AG09319 (cell line): ENCODE measurements at regions not wholly inside any gene's neighbourhood (a gene's known extent, or its start where the extent isn't known, plus 50 kb on each side); places are given as distances from the start of the nearest gene placed in this dataset.

Source experiments
- DNase-seq: peaks from one replicate; pipeline ENCODE4 v3.0.0-alpha.2; 2010; ENCODE audit warnings: low read depth; ENCODE audit errors: extremely low read depth
- TF ChIP-seq, protein P1 (sequence below): IDR thresholded peaks from 2 replicates; pipeline ENCODE4 v1.5.1; 2011; ENCODE audit warnings: low read depth, mild to moderate bottlenecking, inconsistent platforms, low read length, moderate library complexity

DNA sequence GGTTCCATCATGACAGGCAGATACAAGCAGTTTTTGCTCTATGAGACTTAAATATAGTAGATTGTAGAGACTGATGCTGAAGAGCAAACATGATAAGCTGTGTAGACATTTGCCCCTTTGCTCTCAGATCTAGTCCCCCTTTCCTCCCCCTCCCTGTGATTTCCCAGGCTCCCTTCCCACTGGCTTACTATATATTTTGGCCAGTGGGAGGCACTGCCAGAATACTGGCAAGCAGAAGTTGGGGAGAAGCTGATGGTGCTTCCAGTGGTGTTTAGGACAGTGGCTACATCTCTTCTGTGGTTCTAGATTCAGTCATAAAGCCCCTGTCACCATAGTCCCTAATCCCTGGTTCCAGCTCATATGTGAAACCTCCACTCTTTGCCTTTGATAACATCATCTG lies 156.1 kb upstream of the STEAP4 start:
- TF ChIP-seq, protein P1, sequence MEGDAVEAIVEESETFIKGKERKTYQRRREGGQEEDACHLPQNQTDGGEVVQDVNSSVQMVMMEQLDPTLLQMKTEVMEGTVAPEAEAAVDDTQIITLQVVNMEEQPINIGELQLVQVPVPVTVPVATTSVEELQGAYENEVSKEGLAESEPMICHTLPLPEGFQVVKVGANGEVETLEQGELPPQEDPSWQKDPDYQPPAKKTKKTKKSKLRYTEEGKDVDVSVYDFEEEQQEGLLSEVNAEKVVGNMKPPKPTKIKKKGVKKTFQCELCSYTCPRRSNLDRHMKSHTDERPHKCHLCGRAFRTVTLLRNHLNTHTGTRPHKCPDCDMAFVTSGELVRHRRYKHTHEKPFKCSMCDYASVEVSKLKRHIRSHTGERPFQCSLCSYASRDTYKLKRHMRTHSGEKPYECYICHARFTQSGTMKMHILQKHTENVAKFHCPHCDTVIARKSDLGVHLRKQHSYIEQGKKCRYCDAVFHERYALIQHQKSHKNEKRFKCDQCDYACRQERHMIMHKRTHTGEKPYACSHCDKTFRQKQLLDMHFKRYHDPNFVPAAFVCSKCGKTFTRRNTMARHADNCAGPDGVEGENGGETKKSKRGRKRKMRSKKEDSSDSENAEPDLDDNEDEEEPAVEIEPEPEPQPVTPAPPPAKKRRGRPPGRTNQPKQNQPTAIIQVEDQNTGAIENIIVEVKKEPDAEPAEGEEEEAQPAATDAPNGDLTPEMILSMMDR: no peak
- DNase-seq: no peak

DNA sequence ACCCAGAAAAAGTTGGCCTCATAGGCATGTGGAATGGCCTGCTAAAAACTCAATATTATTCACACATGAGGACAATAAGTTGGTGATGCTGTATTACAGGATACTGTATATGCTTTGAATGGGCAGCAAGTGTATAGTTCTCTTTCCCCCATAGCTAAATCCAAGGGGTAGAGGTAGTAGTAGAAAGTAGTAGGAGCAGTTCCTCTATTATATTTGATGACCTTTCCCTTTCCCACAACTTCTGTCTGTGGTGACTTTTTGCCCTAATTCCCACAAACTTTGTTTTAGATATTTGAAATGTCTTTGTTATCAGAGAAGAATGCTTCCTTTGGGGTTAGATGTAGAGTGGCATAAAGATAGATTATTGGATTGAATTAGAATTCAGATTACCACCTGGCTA lies 154.0 kb upstream of the STEAP4 start:
- DNase-seq: no peak

DNA sequence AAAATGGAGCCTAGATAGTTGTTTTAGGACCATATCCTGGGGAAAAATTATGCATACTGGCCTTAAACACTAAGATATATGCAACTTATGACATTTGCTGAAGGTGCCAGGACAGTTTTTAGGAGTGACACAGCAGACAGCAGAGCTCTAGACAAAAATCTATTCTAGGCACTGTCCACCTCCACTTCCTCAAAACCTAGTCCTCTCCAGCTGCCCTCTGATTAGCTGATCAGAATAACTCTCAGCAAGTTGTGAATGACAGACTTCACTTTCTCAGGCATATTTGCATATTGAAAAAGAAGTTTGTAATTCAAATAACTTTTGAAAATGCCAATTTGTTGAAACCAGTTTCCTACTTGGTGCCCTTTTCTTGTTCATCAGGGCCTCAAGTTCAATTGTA lies 152.3 kb upstream of the STEAP4 start:
- no peak for DNase-seq
- TF ChIP-seq, protein P1: no peak

More for the DNA sequence above, 154.0 kb upstream of the STEAP4 start:
- TF ChIP-seq, protein P1: no peak

DNA sequence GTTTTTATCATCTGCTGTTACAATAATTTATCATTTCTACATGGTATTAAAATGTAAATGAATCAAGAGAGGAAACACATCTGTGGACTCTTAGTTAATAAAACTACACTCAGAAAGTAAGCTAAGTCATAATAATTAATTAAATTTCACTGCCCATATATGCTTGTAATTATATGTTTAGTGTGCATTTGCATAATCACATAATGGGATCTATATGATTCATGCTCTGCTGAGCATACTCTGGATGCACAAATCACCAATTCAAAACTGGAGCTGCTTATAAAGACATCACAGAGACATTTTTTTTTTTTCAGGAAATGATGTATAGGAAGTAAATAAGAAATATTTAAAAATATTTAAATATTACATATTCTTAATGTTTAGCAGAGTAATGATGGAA lies 151.6 kb upstream of the STEAP4 start:
- DNase-seq: no peak
- TF ChIP-seq, protein P1: no peak

DNA sequence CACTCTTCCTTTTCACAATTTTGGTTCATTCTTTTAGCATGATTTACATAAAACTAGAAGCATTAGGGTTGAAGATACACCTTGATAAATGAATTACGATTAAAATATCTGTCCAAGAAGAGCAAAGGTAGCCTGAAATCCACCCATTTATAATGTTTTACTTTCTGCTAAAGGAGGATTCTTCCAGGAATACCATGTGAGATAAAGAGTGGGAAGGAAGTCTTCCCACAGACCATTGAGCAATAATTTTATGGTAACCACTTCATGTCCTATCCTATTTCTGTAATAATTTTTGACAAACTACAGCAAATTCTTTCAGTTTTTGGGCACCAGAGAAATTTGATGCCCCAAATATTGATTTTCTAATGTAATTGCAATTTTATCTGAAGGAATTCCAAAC lies 150.6 kb upstream of the STEAP4 start:
- no peak for DNase-seq
- TF ChIP-seq, protein P1: no peak

DNA sequence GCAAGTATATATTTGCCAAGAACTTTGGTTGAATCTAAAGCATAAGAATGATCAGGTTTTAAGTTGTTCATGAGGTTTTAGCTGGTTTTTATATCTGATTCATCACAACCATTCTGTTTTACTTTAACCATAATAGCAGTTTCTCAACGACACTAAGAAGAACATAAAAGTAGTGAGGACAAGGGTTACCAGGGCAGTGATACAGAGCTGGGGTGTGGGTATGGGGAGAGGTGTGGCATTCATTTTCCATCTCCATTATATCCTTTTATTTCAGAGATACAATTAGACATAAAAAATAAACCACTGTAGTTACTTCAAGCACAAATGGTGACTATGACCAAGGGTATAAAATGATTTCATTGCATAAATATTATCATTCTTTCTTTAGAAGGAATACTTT lies 149.8 kb upstream of the STEAP4 start:
- TF ChIP-seq, protein P1: no peak
- DNase-seq: no peak

DNA sequence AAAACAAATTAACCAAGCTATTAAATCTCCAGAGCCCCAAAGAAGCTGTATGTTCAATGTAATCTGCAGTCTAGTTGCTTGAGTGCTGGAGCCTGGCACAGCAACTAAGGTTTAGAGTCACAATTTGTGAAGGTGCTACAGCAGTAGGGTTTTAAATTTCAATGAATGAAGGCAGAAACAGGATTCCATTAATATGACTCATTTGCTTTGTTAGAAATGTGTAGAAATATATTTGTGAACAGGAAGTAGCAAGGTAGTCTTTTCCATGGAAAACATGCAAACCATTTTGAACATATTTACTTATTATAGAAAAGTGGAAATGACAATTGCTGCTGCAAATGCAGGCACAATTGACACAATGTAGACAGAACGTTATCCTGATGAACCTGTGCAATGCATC lies 149.0 kb upstream of the STEAP4 start:
- DNase-seq: no peak
- TF ChIP-seq, protein P1: no peak
